22Rv1 (cell line): ENCODE measurements at regions not wholly inside any gene's neighbourhood (a gene's known extent, or its start where the extent isn't known, plus 50 kb on each side); places are given as distances from the start of the nearest gene placed in this dataset.

Experiments used
- H3K27ac ChIP-seq: fragments of 450-650 bp; 2 replicates; pipeline ENCODE4 v1.5.1; 2017
- CTCF ChIP-seq: fragments of 450-650 bp; IDR thresholded peaks from 2 replicates; pipeline ENCODE4 v1.5.1; 2017; ENCODE audit warnings: mild to moderate bottlenecking
- ZFX ChIP-seq: fragments of 450-650 bp; IDR thresholded peaks from 2 replicates; pipeline ENCODE4 v1.6.1; 2017; ENCODE audit warnings: antibody characterized with exemption, borderline replicate concordance

- no peak overlapping the region for H3K27ac ChIP-seq
- TF ChIP-seq CTCF (no peak), ZFX (no peak)
These were observed 54.2 kb downstream of the S1PR1 start for GRCh38 chr1:101290922-101291561.

- TF ChIP-seq ZFX = no peak
- TF ChIP-seq CTCF = no peak
- H3K27ac ChIP-seq = no peak overlapping the region
These were observed 55.0 kb downstream of the S1PR1 start for GRCh38 chr1:101291562-101292380.

- no peak overlapping the region for H3K27ac ChIP-seq
- no peak for TF ChIP-seq ZFX
- no peak for TF ChIP-seq CTCF
These were observed 56.7 kb downstream of the S1PR1 start for GRCh38 chr1:101293461-101294051.

GRCh38 chr1:101295209-101295608 lies 58.4 kb downstream of the S1PR1 start:
- TF ChIP-seq CTCF = no peak
- TF ChIP-seq ZFX = no peak
- H3K27ac ChIP-seq = no peak overlapping the region

- no peak overlapping the region for H3K27ac ChIP-seq
- TF ChIP-seq ZFX = no peak
- TF ChIP-seq CTCF = no peak
These were observed 61.8 kb downstream of the S1PR1 start for GRCh38 chr1:101298663-101299062.

- no peak overlapping the region for H3K27ac ChIP-seq
These were observed 62.3 kb downstream of the S1PR1 start for GRCh38 chr1:101299141-101299540.

More at GRCh38 chr1:101299141-101299540, 62.3 kb downstream of the S1PR1 start:
- no peak for TF ChIP-seq CTCF
